ENCODE measurements at regions not wholly inside any gene's neighbourhood (a gene's known extent, or its start where the extent isn't known, plus 50 kb on each side); places are given as distances from the start of the nearest gene placed in this dataset.

- H3K4me3 ChIP-seq (ENCODE audit: low read depth, low read length): no peak overlapping the region
- no peak for TF ChIP-seq CTCF (IDR thresholded peaks at IDR 0.05; ENCODE audit: low read depth, low read length)
- DNase-seq (ENCODE audit: low read depth, low spot score): no peak
- in situ Hi-C loops (cut with HindIII; ENCODE audit: low sequenced_read_pairs): no loop called here
Observed at GRCh38 chr15:87573534-87573933, 683.0 kb downstream of the NTRK3 start.

DNA sequence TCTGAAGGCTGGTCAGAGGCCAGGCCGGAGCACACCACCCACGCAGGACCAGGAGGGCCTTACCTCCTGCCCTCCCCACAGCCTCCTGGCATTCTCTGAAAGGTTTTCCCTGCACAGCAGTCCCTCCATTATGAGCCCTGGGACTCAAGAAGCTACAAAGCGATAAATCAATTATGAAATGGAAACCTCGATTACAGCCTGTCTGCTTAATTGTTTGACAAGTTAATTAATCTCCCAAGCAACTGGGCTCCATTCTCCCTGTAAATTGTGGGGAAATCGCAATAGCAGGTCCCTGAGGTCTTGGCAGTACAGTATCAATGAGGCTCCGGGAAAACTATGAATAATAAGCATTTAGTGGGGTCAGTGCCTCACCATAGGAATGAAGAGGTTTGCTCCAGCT lies 683.5 kb downstream of the NTRK3 start:
- DNase-seq (ENCODE audit: low read depth, low spot score): no peak
- in situ Hi-C loops (cut with HindIII; ENCODE audit: low sequenced_read_pairs): no loop called here
- H3K4me3 ChIP-seq (ENCODE audit: low read depth, low read length): no peak overlapping the region
- no peak for TF ChIP-seq CTCF (IDR thresholded peaks at IDR 0.05; ENCODE audit: low read depth, low read length)

- TF ChIP-seq CTCF (IDR thresholded peaks at IDR 0.05; ENCODE audit: low read depth, low read length): no peak
- no peak for DNase-seq (ENCODE audit: low read depth, low spot score)
- in situ Hi-C loops (cut with HindIII; ENCODE audit: low sequenced_read_pairs): no loop called here
- no peak overlapping the region for H3K4me3 ChIP-seq (ENCODE audit: low read depth, low read length)
Observed at GRCh38 chr15:87572381-87572910, 684.1 kb downstream of the NTRK3 start.

DNA sequence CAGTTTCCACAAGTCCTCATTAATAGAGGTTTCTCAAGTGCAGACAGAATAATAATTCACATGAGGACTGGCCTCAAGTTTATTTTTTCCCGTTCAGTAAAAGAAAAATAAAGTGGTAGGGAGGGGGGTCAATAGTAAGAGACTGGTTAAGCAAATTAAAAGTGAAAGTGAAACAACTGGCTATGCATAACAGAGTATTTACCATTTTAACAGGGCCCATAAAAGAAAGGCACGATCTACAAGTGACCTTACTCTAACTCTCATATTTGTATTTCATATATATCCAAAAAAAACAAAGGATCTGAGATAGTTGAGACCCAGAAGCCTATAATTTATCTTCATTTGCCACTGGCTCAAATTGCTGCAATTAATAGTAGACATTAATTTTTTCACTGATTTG lies 686.3 kb downstream of the NTRK3 start:
- in situ Hi-C loops (cut with HindIII; ENCODE audit: low sequenced_read_pairs): no loop called here
- peak; percentile 37 for DNase-seq (ENCODE audit: low read depth, low spot score)
- TF ChIP-seq CTCF (IDR thresholded peaks at IDR 0.05; ENCODE audit: low read depth, low read length): no peak
- no peak overlapping the region for H3K4me3 ChIP-seq (ENCODE audit: low read depth, low read length)

GRCh38 chr15:87569581-87569980 lies 687.0 kb downstream of the NTRK3 start:
- no peak for TF ChIP-seq CTCF (IDR thresholded peaks at IDR 0.05; ENCODE audit: low read depth, low read length)
- no peak for DNase-seq (ENCODE audit: low read depth, low spot score)
- in situ Hi-C loops (cut with HindIII; ENCODE audit: low sequenced_read_pairs): no loop called here
- no peak overlapping the region for H3K4me3 ChIP-seq (ENCODE audit: low read depth, low read length)

DNA sequence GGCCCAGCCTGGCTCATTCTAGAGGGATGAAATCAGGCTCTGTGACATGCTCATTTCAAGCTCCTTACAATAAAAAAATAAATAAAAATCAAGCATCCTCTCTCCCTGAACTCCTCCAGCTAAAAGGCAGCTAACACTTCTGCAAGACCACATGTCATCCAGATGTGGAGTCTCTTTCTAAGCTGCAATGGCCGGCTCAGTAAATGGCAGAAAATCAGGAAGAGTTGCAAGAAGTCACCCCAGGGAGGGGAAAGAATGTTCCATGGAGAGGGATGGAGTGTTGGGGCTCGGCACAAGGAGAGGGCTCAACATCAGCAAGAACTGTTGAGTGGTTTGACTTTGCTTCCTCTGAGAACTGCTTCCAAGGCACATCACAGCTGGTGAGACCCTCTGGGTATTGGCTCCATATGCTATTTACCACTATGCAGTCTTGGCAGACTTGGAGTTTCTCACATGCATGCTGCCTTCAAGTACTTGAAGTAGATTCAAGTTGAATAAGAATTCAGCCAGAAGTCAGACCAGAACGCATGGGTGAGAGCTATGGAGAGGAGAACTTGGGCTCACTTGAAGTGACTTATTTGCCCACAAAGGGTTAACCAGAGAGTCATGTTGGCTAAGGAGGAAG lies 689.0 kb downstream of the NTRK3 start:
- H3K4me3 ChIP-seq (ENCODE audit: low read depth, low read length): no peak overlapping the region
- no peak for TF ChIP-seq CTCF (IDR thresholded peaks at IDR 0.05; ENCODE audit: low read depth, low read length)
- in situ Hi-C loops (cut with HindIII; ENCODE audit: low sequenced_read_pairs): no loop called here
- DNase-seq (ENCODE audit: low read depth, low spot score): no peak

All from astrocyte of the spinal cord (primary cell).